ENCODE measurements at regions not wholly inside any gene's neighbourhood (a gene's known extent, or its start where the extent isn't known, plus 50 kb on each side); places are given as distances from the start of the nearest gene placed in this dataset.
"Not testable (repeated sequence)": the region's sequence is repeated elsewhere in the genome, so short reads cannot be mapped to it uniquely, and the experiment has no call there.

- FAIRE-seq (no peak), DNase-seq (ENCODE audit: insufficient read length, low spot score) (no peak)
- no peak for TF ChIP-seq CTCF (IDR thresholded peaks at IDR 0.05; ENCODE audit: insufficient read depth, missing control alignments)
Measured at GRCh38 chr11:37248145-37248544, 650.1 kb upstream of the RAG2 start.

GRCh38 chr11:37246092-37246491, 648.1 kb upstream of the RAG2 start:
- FAIRE-seq; DNase-seq (ENCODE audit: insufficient read length, low spot score): not testable (repeated sequence)

- DNase-seq (ENCODE audit: insufficient read length, low spot score) (no peak), FAIRE-seq (no peak)
- TF ChIP-seq CTCF (IDR thresholded peaks at IDR 0.05; ENCODE audit: insufficient read depth, missing control alignments), result no peak
Measured at GRCh38 chr11:37230865-37231264, 632.8 kb upstream of the RAG2 start.

GRCh38 chr11:37223962-37224361, 625.9 kb upstream of the RAG2 start:
- FAIRE-seq (no peak), DNase-seq (ENCODE audit: insufficient read length, low spot score) (no peak)
- no peak for TF ChIP-seq CTCF (IDR thresholded peaks at IDR 0.05; ENCODE audit: insufficient read depth, missing control alignments)

- DNase-seq (ENCODE audit: insufficient read length, low spot score) (no peak), FAIRE-seq (no peak)
- TF ChIP-seq CTCF (IDR thresholded peaks at IDR 0.05; ENCODE audit: insufficient read depth, missing control alignments), result no peak
Measured at GRCh38 chr11:37203006-37203405, 605.0 kb upstream of the RAG2 start.

- TF ChIP-seq CTCF (IDR thresholded peaks at IDR 0.05; ENCODE audit: insufficient read depth, missing control alignments), result no peak
- FAIRE-seq (no peak), DNase-seq (ENCODE audit: insufficient read length, low spot score) (no peak)
Measured at GRCh38 chr11:37199082-37199481, 601.0 kb upstream of the RAG2 start.

- no peak for FAIRE-seq
- no peak for DNase-seq (ENCODE audit: insufficient read length, low spot score)
- TF ChIP-seq CTCF (IDR thresholded peaks at IDR 0.05; ENCODE audit: insufficient read depth, missing control alignments), result no peak
Measured at GRCh38 chr11:37184326-37184725, 586.3 kb upstream of the RAG2 start.

GRCh38 chr11:37182031-37182430, 584.0 kb upstream of the RAG2 start:
- FAIRE-seq, result no peak

More at GRCh38 chr11:37182031-37182430, 584.0 kb upstream of the RAG2 start:
- no peak for DNase-seq (ENCODE audit: insufficient read length, low spot score)
- no peak for TF ChIP-seq CTCF (IDR thresholded peaks at IDR 0.05; ENCODE audit: insufficient read depth, missing control alignments)
